HG02981 (cell line): ENCODE measurements at regions not wholly inside any gene's neighbourhood (a gene's known extent, or its start where the extent isn't known, plus 50 kb on each side); places are given as distances from the start of the nearest gene placed in this dataset.
A peak's percentile ranks its signal among the peaks of the same experiment; 100 is the strongest.

Source experiments
- ATAC-seq: cut with Tn5 transposase; IDR thresholded peaks from one replicate; pipeline ENCODE4 v1.9.1; 2021; ENCODE audit warnings: mild to moderate bottlenecking, moderate library complexity; ENCODE audit not compliant: unreplicated experiment

DNA sequence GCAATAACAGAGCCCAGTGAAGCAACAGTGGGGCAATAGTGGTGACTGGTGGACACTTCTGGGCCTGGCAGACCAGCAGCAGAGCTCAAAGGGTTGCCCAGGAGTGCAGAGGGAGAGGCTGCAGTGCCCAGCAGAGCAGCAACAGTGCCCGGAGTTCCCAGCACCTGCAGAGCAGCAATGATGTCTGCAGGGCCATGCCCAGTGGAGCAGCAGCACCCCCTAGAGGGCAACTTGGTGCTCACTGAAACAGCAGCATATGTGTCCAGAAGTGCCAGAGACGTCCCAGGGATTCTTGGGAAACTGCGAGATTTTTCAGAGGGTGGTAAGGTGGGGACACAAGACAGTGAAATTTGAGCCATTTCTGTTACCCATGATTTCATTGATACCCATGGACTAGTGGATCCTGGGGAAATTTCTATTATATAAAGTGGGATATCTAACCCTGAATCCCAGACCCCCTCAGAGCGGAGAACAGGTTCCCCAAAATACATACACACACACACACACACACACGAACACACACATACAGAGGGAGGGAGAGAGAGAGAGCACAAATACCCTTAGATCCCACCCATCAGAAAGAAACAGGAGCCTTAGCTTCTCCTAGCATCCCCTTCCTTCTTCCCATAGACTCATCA, 156.9 kb upstream of the GJB5 start:
- ATAC-seq: no peak

- no peak for ATAC-seq
Measured at GRCh38 chr1:34602907-34603306, 151.9 kb upstream of the GJB5 start.

- no peak for ATAC-seq
Measured at GRCh38 chr1:34603594-34603993, 151.3 kb upstream of the GJB5 start.

DNA sequence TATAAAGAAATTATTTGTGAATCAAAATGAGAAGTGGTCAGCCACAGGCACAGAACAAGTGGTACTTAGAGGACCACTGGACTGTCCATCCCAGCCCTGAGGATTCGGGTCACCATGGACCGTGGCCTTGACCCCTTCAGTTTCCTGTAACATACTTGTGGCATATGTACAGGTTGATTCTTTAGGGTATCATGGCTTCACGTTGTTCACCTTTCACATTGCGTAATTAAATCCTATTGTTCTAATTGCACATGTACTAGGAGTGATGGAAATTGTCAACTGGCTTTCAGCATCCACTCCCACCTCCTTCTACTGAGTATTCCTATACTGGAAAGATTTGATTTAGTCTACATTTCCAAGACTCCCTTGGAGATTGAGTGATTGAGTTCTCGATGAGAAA, 148.3 kb upstream of the GJB5 start:
- no peak for ATAC-seq

GRCh38 chr1:34610063-34610462, 144.8 kb upstream of the GJB5 start:
- no peak for ATAC-seq

DNA sequence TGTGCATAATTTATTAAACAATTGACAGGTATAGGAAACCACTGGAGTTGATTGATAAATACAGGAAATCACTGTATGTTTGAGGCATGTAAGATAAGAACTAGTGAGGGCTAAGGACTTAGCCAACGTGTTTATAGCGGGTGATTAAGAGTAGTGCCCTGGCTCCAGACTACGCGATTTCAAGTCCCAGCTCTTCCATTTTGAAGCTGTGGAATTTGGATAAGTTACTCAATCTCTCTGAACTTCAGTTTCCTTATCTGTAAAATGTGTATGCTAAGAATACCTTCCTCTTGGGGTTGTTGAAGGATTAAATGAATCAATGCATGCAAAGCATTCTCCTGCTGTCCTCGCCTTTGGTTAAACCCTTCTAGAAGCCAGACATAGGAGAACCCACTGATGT, 143.3 kb upstream of the GJB5 start:
- no peak for ATAC-seq

DNA sequence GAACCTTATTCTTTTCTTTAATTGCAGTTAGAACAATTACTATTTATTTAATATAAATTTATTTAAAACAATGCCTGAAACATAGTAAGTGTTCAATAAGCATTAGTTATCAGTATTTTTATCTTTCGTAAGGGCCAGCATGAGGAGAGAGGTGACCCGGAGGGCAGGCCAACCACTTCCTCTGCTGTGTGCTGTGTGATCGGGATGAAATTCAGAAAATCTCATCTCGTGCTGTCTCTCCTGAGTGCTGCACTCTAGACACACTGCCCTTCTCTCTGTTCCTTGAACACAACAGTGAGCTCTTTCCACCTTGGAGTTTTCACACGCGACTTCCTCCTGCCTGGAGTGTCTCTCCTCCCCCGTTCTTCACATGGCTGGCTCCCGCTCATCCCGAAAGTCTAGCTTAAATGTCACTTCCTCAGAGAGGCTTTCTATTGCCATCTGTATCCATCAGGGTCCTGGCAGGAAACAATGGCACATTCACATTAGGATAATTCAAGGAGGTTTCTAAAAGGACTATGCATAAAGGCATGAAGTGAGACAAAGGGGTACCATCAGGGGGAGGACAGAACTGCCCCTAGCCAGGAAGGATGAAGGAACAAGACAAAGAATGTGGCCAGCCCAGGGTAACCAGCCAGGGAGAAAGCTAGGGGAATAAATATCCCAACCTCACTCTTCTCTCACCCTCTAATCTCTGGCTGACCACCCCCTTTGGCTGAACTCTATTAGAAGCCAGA, 142.6 kb upstream of the GJB5 start:
- ATAC-seq: no peak

GRCh38 chr1:34617321-34618118, 137.3 kb upstream of the GJB5 start:
- no peak for ATAC-seq

GRCh38 chr1:34618381-34618780, 136.5 kb upstream of the GJB5 start:
- ATAC-seq: no peak

DNA sequence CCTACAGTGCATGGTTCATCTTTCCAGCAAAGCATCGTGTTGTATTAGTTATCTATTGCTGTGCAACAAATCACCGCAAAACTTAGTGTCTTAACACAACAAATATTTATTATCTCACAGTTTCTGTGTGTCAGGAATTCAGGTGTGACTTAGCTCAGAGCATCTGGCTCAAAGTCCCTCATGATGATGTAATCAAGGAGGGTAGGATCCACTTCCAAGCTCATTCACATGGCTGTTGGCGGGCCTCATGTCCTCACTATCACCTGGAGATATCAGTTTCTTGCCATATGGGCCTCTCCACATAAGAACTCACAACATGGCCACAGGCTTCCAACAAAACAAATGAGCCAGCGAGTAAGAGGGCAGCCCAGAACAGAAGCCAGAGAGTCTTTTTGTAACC, 135.6 kb upstream of the GJB5 start:
- ATAC-seq: no peak

GRCh38 chr1:34621916-34622315, 132.9 kb upstream of the GJB5 start:
- ATAC-seq: no peak

- no peak for ATAC-seq
Measured at GRCh38 chr1:34625521-34626015, 129.3 kb upstream of the GJB5 start.

GRCh38 chr1:34627465-34628240, 127.2 kb upstream of the GJB5 start:
- no peak for ATAC-seq

GRCh38 chr1:34631126-34631525, 123.7 kb upstream of the GJB5 start:
- ATAC-seq: no peak

- ATAC-seq: no peak
Measured at GRCh38 chr1:34639701-34640100, 115.1 kb upstream of the GJB5 start.

- no peak for ATAC-seq
Measured at GRCh38 chr1:34640654-34641401, 114.0 kb upstream of the GJB5 start.

DNA sequence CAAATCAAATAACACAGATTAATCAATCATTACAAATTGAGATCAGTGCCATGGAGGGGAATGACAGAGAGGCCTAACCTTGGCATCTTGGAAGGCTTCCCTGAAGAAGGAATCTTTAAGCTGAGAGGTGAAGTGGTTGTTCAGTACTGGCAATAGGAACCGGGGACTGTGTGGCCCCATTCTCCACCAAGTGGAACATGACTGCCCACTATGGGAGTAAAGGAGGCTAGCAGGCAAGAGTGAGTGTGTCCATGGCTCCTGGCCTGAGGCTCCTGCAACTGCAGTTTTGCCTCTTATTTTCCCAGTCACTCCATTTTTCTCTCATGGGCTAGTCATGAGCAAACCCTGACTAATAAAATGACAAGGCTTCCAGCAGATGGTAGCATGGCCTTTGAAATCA, 112.2 kb upstream of the GJB5 start:
- ATAC-seq: no peak

GRCh38 chr1:34645109-34645688, 109.6 kb upstream of the GJB5 start:
- peak; percentile 46 for ATAC-seq

DNA sequence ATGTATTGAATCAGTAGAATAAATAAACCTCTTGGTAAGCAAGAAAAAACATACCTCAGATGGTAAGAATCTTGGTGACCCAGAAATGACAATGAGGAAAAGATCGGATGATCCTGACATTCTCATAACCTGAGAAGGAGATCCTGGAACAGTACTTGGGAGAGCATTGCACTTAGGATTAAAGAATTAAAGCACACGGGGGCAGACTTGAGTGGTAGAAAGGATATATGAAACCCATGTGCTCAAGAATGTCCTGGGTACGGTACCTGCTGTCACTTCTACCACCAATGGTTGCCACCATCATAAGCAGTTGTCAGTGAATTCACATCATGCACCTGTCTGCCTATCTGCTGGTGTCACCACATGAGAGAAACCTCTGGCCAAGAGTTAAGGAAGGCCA, 108.9 kb upstream of the GJB5 start:
- ATAC-seq: no peak

DNA sequence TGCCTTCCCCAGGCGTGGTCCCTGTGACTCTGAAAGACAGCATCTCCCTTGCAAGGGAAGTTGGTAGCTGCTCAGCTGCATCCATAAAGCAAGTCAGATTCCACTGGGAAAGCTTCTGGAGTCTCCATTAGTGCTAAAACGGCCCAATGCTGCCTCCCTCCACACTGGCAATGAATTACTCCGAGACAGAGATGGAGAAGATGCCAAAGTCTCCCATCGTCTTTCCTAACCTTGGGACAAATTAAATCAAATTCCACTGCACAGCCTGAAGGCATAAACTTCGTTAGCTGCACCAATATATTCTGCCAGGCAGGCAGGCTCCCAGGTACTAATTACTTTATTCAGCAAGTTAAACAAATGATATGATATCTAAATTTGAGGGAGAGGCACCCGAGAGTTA, 106.3 kb upstream of the GJB5 start:
- no peak for ATAC-seq
